HL-60/S4 (cell line): ENCODE measurements at regions not wholly inside any gene's neighbourhood (a gene's known extent, or its start where the extent isn't known, plus 50 kb on each side); places are given as distances from the start of the nearest gene placed in this dataset.
"Not testable (repeated sequence)": the region's sequence is repeated elsewhere in the genome, so short reads cannot be mapped to it uniquely, and the experiment has no call there.

Source experiments
- in situ Hi-C: fragments of 300-500 bp; cut with MboI; formaldehyde crosslinking; loops from 2 replicates; pipeline ENCODE4 v1.14.3; 2022; ENCODE audit warnings: low sequenced_read_pairs

DNA sequence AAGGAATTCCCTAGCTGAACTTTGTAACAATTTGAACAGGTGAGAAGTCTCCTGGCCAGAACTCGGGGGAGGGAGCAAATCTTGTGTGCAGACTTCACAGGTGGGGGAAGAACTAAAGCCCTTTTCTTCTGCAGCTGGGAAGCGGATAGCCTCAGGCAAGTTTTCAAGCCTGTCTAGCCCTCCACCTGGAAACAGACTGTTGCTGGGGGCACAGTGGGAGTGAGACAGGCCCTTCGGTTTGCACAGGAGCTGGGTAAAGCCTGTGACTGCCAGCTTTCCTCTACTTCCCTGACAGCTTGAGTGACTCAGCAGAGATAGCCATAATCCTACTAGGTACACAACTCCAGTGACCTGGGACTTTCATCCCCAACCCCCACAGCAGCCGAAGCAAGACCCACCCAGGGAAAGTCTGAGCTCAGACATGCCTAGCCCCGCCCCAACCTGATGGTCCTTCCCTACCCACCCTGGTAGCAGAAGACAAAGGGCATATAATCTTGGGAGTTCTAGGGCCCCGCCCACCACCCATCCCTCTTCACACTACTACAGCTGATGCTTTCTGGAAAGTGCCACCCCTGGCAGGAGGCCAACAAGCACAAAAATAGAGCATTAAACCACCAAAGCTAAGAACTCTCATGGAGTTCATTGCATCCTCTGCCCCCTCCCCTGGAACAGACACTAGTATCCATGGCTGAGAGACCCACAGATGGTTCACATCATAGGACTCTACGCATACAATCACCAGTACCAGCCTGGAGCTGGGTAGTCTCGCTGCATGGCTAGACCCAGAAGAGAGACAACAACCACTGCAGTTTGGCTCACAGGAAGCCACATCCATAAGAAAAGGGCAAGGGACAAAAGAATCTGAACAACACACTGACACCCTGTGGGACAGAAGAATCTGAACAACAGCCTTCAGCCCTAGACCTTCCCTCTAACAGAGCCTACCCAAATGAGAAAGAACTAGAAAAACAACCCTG is 479.0 kb downstream of the RAP2B start:
- in situ Hi-C loops = no loop called here

GRCh38 chr3:153642576-153642975 is 478.6 kb upstream of the ARHGEF26 start:
- in situ Hi-C loops = not testable (repeated sequence)

DNA sequence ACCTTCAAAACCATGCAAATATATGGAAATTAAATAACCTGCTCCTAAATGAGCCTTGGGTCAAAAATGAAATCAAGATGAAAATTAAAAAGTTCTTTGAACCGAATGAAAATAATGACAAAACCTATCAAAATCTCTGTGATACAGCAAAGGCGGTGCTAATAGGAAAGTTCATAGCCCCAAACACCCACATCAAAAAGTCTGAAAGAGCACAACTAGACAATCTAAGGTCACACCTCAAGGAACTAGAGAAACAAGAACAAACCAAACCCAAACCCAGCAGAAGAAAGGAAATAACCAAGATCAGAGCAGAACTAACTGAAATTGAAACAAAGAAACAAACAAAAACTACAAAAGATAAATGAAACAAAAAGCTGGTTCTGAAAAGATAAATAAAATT is 477.7 kb upstream of the ARHGEF26 start:
- in situ Hi-C loops = not testable (repeated sequence)

- in situ Hi-C loops = no loop called here
Observed at GRCh38 chr3:153649286-153649839, 471.8 kb upstream of the ARHGEF26 start.

DNA sequence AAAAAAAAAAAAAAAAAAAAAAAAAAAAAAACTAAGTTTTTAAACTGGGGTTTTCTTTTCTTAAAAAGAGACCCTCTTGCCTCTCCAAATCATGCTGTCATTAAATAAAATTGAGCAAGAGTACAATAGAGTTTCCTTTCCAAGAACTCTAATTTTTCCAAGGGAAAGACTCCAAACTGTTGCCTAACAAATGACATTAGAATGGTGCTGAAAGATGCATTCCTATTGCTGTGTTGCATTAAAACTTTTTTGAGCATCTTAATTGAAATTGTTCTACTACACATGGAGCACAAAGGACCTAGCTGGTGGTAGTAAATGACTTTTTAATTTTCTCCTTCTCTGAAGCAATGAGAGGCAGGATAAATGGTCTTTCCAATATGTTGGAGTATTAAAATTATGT is 469.1 kb upstream of the ARHGEF26 start:
- in situ Hi-C loops = no loop called here

GRCh38 chr3:153657046-153657445 is 464.1 kb upstream of the ARHGEF26 start:
- in situ Hi-C loops = no loop called here

DNA sequence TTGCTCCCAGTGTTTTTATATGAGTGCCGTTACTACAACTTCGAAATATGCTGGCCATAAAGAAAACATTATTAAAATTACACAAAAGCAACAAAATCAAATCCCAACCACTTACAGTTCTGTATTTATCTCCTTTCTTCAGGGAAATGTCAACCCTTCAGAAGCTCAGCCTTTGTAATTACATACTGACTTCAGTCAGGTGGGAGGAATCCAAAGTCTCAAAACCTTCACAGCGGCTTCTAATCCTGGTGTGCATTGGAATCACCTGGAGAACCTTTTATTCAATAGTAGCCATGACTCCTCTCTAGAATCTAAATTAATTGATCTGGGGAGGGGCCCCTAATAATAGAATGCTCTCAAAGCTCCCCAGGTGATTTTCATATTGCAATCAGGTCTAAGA is 463.7 kb upstream of the ARHGEF26 start:
- in situ Hi-C loops = no loop called here

DNA sequence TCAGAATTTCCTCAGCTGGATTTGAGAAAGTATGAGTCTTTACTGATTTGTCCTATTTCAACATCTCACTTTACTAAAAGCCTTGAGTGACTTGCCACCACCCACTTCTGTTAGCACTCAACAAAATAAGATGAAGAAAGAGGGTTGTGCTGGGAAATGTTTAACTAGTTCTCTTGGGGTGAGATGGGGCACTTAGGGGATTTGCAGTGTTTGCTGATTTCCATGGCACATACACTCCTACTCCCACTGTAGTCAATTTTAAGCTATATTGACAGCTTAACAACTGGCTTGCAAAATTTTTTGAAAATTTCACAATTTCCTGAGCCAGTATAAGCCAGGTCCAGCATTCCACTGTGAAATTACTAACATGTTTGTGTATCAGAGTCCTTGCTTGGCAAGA is 463.1 kb upstream of the ARHGEF26 start:
- in situ Hi-C loops = no loop called here

DNA sequence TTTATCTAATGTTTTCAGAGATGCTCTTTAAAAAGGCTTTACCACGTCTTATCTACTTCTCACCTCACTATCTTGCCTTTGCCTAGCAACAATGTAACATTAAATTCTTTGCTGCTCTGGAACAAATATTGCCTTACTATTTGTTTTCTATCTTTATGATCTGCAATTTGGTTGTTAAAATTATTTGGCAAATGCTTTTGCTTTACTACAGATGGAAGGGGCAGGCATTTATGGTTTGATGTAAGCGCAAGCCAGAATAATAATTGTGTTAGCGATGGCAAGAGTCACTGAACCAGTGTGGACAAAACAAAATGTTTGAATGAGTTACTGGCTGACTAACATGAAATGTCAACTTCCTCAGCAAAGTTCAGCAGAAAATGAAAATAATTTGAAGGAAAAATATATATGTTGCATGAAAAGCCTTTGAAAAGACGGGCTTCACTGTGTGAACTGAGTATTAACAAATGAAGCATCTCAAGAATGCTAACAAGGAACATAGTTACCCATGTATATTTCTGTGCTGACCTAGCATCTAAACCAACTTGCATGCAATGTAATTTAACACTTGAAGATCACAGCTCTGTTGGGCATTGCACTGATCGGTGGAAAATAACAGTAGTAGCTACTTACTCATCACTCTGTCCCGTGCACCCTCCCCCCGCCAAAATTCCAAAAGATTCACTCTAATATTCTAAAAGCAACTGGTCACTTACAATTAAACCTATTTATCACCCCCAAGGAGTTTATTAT is 454.0 kb upstream of the ARHGEF26 start:
- in situ Hi-C loops = no loop called here

- in situ Hi-C loops = no loop called here
Observed at GRCh38 chr3:153669527-153669926, 451.7 kb upstream of the ARHGEF26 start.

DNA sequence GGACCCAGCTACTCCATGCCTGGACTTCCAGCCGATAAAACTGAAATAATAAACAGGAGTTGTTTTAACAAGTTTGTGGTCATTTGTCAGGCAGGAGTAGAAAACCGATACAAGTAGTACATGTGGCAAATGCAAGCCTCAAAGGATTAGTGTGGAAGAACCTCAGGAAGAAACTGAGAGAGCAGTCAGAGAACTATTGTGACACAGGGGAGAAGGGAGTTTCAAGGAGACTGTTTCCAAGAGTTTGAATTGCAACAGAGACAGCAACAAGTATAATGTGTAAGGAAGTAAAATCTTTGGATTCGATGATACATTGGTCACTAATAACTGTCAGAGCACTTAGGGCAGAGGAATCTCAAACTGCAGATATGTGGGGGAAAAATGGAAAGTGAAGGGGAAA is 450.6 kb upstream of the ARHGEF26 start:
- in situ Hi-C loops = no loop called here

DNA sequence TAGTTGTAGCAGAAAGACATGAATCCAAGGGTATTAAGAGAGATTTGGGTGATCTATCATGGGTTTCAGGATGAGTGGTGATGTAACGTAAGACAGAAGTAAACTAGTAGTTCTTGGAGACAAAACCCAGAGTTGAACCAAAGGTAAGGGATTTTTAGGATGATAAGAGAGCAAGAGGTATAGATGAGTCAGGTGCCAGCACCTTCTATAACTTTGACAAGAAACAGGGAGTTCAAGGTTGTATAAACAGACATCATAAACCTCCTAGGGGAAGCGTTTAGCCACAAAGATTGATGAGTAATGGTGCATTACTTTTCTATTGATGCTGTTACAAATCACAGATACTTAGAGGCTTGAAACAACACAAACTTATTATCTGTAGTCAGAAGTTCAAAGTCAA is 447.3 kb upstream of the ARHGEF26 start:
- in situ Hi-C loops = no loop called here

GRCh38 chr3:153679714-153680113 is 441.5 kb upstream of the ARHGEF26 start:
- in situ Hi-C loops = no loop called here

DNA sequence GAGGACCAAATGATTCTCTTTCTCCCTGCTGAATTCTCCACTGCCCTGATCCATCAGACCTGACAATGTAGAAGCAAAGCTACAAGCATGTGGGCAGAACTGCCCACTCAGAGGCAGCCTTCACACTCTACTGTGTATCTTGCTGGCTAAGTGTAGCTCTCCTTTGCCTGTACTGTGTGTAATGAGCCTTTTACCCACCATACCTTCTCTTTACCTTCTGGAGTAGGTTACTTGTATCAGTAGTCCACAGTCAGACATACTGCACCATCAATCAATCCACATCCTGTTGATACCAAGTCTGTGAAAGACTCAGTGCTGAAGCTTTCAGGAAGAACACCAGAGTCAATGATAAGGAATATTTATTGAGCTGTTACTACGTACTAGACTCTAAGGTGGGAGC is 440.7 kb upstream of the ARHGEF26 start:
- in situ Hi-C loops = no loop called here

- in situ Hi-C loops = no loop called here
Observed at GRCh38 chr3:153681057-153681456, 440.1 kb upstream of the ARHGEF26 start.

GRCh38 chr3:153688301-153689120 is 432.7 kb upstream of the ARHGEF26 start:
- in situ Hi-C loops = no loop called here

DNA sequence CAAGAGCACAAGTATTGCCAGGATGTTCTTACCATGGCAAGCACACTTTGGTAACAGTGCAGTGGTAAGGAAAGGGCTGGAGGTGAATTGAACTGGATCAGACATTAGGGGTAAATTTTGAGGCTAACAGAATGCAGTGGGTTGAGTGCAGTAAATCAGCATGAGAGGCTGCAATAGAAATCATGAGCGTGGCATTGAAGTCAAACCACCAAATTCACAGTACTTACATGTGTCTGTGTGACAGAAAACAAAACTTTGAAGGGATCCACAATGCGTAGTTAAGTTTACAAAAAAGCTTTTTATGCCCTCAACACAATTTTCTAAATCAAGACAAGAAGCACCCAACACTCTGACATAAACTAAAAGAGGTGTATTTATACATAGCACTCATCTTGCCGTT is 428.0 kb upstream of the ARHGEF26 start:
- in situ Hi-C loops = no loop called here

- in situ Hi-C loops = no loop called here
Observed at GRCh38 chr3:153702106-153702505, 419.1 kb upstream of the ARHGEF26 start.

GRCh38 chr3:153704115-153704514 is 417.1 kb upstream of the ARHGEF26 start:
- in situ Hi-C loops = no loop called here

DNA sequence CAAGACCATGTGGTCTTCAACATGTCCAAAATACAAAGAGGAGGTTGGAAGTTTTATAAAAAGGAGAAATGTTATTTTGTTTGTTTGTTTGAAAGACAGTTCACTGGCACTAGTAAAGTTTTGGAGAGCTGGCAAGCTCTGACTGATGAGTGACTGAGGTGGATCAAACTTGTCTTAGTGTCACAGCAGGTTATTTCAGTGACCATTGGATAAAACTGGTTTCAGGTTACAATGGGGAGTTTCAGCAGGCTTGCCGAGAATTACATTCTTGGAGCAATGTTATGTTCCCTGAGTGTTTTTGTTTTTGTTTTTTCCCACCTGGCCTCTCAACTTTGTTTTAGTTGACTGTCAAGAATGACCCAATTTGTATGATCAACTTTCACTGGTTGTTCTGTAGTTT is 414.5 kb upstream of the ARHGEF26 start:
- in situ Hi-C loops = no loop called here

- in situ Hi-C loops = no loop called here
Observed at GRCh38 chr3:153714016-153714415, 407.2 kb upstream of the ARHGEF26 start.
